OCI-LY1 (cell line): ENCODE measurements at regions not wholly inside any gene's neighbourhood (a gene's known extent, or its start where the extent isn't known, plus 50 kb on each side); places are given as distances from the start of the nearest gene placed in this dataset.

Source experiments
- H2AFZ ChIP-seq: fragments of 200-600 bp; sonication (generic), shearing (Covaris generic); 2 replicates; pipeline ENCODE4 v1.6.0; 2014; ENCODE audit warnings: antibody characterized with exemption, mild to moderate bottlenecking, low read length
- H3F3A ChIP-seq: fragments of 200-600 bp; sonication (generic), shearing (Covaris generic); 2 replicates; pipeline ENCODE4 v1.6.0; 2014; ENCODE audit warnings: mild to moderate bottlenecking, antibody characterized with exemption, low read length, moderate library complexity; ENCODE audit not compliant: insufficient read depth
- H3K27ac ChIP-seq: fragments of 200-600 bp; sonication (generic); 2 replicates; pipeline ENCODE4 v1.5.1; 2014; ENCODE audit warnings: low read length, mixed run types, mild to moderate bottlenecking, low read depth; ENCODE audit not compliant: poor library complexity, severe bottlenecking
- H3K27me3 ChIP-seq: fragments of 200-600 bp; sonication (generic); 2 replicates; pipeline ENCODE4 v1.6.0; 2014; ENCODE audit warnings: antibody characterized with exemption, mild to moderate bottlenecking, low read length, moderate library complexity; ENCODE audit not compliant: insufficient read depth
- H3K36me3 ChIP-seq: fragments of 200-600 bp; sonication (generic); 2 replicates; pipeline ENCODE4 v1.6.1; 2014; ENCODE audit warnings: mild to moderate bottlenecking, antibody characterized with exemption, low read length, moderate library complexity, mixed read lengths; ENCODE audit not compliant: insufficient read depth
- H3K4me1 ChIP-seq: fragments of 200-600 bp; sonication (generic); 2 replicates; pipeline ENCODE4 v1.5.1; 2014; ENCODE audit warnings: mild to moderate bottlenecking, low read length, moderate library complexity; ENCODE audit not compliant: insufficient read depth, severe bottlenecking
- H3K4me2 ChIP-seq: fragments of 200-600 bp; sonication (generic), shearing (Covaris generic); 2 replicates; pipeline ENCODE4 v1.6.1; 2014; ENCODE audit warnings: low read length
- H3K4me3 ChIP-seq: fragments of 200-600 bp; sonication (generic); 2 replicates; pipeline ENCODE4 v1.5.1; 2014; ENCODE audit warnings: low read length, low read depth, mild to moderate bottlenecking, mixed read lengths; ENCODE audit not compliant: poor library complexity, severe bottlenecking
- H3K79me2 ChIP-seq: fragments of 200-600 bp; shearing (Covaris generic); 2 replicates; pipeline ENCODE4 v1.6.1; 2016; ENCODE audit warnings: mixed run types, low read length, mixed read lengths; ENCODE audit not compliant: insufficient read depth
- H3K9ac ChIP-seq: fragments of 200-600 bp; sonication (generic), shearing (Covaris generic); 2 replicates; pipeline ENCODE4 v1.6.1; 2014; ENCODE audit warnings: mild to moderate bottlenecking, low read length, mixed read lengths
- H3K9me2 ChIP-seq: fragments of 200-600 bp; sonication (generic), shearing (Covaris generic); 2 replicates; pipeline ENCODE4 v1.6.1; 2014; ENCODE audit warnings: low read depth, mild to moderate bottlenecking, low read length, mixed read lengths
- H3K9me3 ChIP-seq: fragments of 200-600 bp; shearing (Covaris generic); 2 replicates; pipeline ENCODE4 v1.6.1; 2014; ENCODE audit warnings: low read length, mixed read lengths
- H4K20me1 ChIP-seq: fragments of 200-600 bp; sonication (generic), shearing (Covaris generic); 2 replicates; pipeline ENCODE4 v1.6.0; 2016; ENCODE audit warnings: mild to moderate bottlenecking, low read length; ENCODE audit not compliant: insufficient read depth
- CTCF ChIP-seq: fragments of 200-600 bp; sonication (generic), shearing (Covaris generic); IDR thresholded peaks from 2 replicates; pipeline ENCODE4 v1.5.1; 2017; ENCODE audit warnings: mild to moderate bottlenecking, antibody characterized with exemption, low read length, moderate library complexity, mixed read lengths
- EZH2 ChIP-seq: fragments of 200-600 bp; sonication (generic), shearing (Covaris generic); IDR thresholded peaks from 2 replicates; pipeline ENCODE4 v1.8.0; 2017; ENCODE audit warnings: borderline replicate concordance, mixed run types, mild to moderate bottlenecking, antibody characterized with exemption, low read length, moderate library complexity, mixed read lengths

DNA sequence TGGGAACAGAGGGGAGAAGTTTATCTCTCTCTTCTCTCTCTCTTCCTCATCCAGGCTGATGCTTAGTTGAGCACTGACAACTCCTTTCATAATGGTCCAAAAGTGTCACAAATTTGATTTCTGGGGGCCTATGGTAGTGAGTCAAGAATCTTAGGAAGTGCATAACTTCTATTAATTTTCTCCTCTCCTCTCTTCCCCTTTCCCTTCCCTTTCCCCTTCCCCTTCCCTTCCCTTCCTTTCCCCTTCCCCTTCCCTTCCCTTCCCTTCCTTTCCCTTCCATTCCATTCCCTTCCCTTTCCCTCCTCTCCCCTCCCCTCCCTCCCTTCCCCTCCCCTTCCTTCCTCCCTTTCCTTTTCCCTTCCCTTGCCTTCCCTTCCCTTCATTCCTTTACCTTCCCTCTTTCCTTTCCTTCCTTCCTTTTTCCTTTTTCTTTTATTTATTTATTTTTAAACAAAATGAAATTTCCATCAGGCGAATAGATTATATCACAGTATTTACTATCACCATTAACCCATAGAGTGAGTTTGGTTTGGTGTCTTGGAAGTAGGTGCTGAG is 56.9 kb upstream of the JAG1 start:
- H3K4me1 ChIP-seq, result no peaks in the 10 kb centered on the region
- H4K20me1 ChIP-seq, result no peaks in the 10 kb centered on the region
- no peaks in the 10 kb centered on the region for H3K9me3 ChIP-seq
- no peaks in the 10 kb centered on the region for H3F3A ChIP-seq
- H3K27ac ChIP-seq, result no peak overlapping the region
- H3K9ac ChIP-seq, result no peak overlapping the region
- no peak overlapping the region for H3K4me3 ChIP-seq
- H3K79me2 ChIP-seq, result no peaks in the 10 kb centered on the region
- H3K27me3 ChIP-seq, result no peaks in the 10 kb centered on the region; the same call in 1 of the 2 replicates
- H2AFZ ChIP-seq, result no peak overlapping the region
- H3K36me3 ChIP-seq, result no peaks in the 10 kb centered on the region
- H3K9me2 ChIP-seq, result no peaks in the 10 kb centered on the region
- TF ChIP-seq EZH2 (no peak), CTCF (no peak)
- H3K4me2 ChIP-seq, result no peak overlapping the region

DNA sequence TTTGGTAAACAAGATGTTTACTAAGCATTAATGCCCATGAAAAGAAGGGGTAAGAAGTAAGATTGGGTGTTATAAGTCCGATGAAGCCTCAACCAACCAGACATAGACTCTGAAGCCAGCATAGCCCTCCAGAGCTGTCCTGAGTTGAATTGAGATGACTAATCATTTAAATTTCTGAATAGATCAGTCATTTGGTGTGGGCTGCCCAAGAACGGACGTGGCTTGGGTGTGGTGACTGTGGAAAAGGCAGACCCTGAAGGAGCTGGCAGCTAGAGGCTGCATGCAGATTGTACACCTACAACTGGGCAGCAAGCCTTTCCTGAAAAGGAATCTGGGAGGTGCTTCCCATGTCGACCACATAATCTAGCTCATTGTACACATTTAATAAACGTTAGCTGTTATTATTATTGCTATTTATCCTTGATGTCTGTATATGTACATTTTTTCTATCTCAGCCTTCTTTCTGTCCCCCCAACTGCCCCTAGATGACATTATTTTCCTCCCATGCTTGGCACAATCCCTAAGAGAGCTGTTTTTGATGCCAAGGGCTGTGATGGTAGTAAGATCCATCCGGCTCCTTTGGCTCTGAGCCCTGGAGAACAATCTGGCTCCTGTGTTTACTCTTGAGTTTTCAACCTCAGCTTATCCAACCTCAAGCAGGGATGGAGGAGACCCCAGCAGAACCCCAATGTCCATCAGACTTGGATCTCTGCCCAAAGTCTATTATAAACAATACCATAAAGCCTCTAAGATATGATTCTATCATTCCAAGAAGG is 57.6 kb upstream of the JAG1 start:
- no peak overlapping the region for H3K4me2 ChIP-seq
- H3K36me3 ChIP-seq, result no peaks in the 10 kb centered on the region
- H3K4me1 ChIP-seq, result no peaks in the 10 kb centered on the region
- no peaks in the 10 kb centered on the region for H4K20me1 ChIP-seq
- no peak overlapping the region for H3K27ac ChIP-seq
- TF ChIP-seq EZH2 (no peak), CTCF (no peak)
- no peaks in the 10 kb centered on the region for H3K79me2 ChIP-seq
- H3K4me3 ChIP-seq, result no peak overlapping the region
- no peaks in the 10 kb centered on the region for H3F3A ChIP-seq
- H3K9me3 ChIP-seq, result no peaks in the 10 kb centered on the region
- no peak overlapping the region for H3K9ac ChIP-seq
- no peaks in the 10 kb centered on the region; the same call in 1 of the 2 replicates for H3K27me3 ChIP-seq
- H3K9me2 ChIP-seq, result no peaks in the 10 kb centered on the region
- no peak overlapping the region for H2AFZ ChIP-seq

GRCh38 chr20:10733122-10733521 is 59.3 kb upstream of the JAG1 start:
- Histone ChIP-seq H3K27ac (no peak overlapping the region), H3K79me2 (no peaks in the 10 kb centered on the region), H3K4me1 (no peaks in the 10 kb centered on the region), H4K20me1 (no peaks in the 10 kb centered on the region), H3K4me2 (no peak overlapping the region), H3K9me2 (no peaks in the 10 kb centered on the region), H3K9me3 (no peaks in the 10 kb centered on the region), H3K9ac (no peak overlapping the region), H3K4me3 (no peak overlapping the region), H2AFZ (no peak overlapping the region), H3F3A (no peaks in the 10 kb centered on the region), H3K36me3 (no peaks in the 10 kb centered on the region), H3K27me3 (no peaks in the 10 kb centered on the region)
- no peak for TF ChIP-seq EZH2
- TF ChIP-seq CTCF, result no peak
